Peyer's patch (tissue), 4 donors: ENCODE measurements at regions not wholly inside any gene's neighbourhood (a gene's known extent, or its start where the extent isn't known, plus 50 kb on each side); places are given as distances from the start of the nearest gene placed in this dataset.

ENCODE experiments used
- CTCF ChIP-seq, 6 experiments: fragments of 450-650 bp in 4 of 6; fragments of 200-600 bp in 2 of 6; sonication (generic) in 1 of 6; IDR thresholded peaks; one replicate each; pipeline ENCODE4 v1.5.1; 2017 to 2019; ENCODE audit warnings: antibody characterized with exemption in 6 of 6, mild to moderate bottlenecking in 3 of 6, moderate library complexity in 1 of 6
- POLR2A ChIP-seq, 2 donors: fragments of 450-650 bp; IDR thresholded peaks; one replicate each; pipeline ENCODE4 v1.5.1; 2017; ENCODE audit warnings: antibody characterized with exemption in 2 of 2, mild to moderate bottlenecking in 2 of 2, moderate library complexity in 2 of 2

- no peak for TF ChIP-seq CTCF (IDR thresholded peaks at IDR 0.05)
- TF ChIP-seq POLR2A (IDR thresholded peaks at IDR 0.05): no peak
Observed at GRCh38 chr7:20839987-20840386, 53.3 kb upstream of the SP8 start.
